Psoas muscle (tissue), 7 donors: ENCODE measurements at regions not wholly inside any gene's neighbourhood (a gene's known extent, or its start where the extent isn't known, plus 50 kb on each side); places are given as distances from the start of the nearest gene placed in this dataset.

Experiments used
- ATAC-seq, 4 donors: fragments of 200-7000 bp; cut with Tn5 transposase; one replicate each; pipeline ENCODE4 v1.9.1; 2020; ENCODE audit warnings: moderate library complexity in 3 of 4, mild to moderate bottlenecking in 2 of 4
- DNase-seq, 2 donors: peaks; one replicate each; pipeline ENCODE4 v3.0.0-alpha.2; 2020
- H3K27ac ChIP-seq: fragments of 200-600 bp; one replicate; pipeline ENCODE4 v1.8.0; 2022
- H3K27me3 ChIP-seq, 3 donors: fragments of 200-600 bp in 1 of 3; one replicate each; pipeline versions ENCODE4 v1.6.1 to v1.8.0; 2013 to 2022; ENCODE audit warnings: low read length in 2 of 3, mild to moderate bottlenecking in 2 of 3, moderate library complexity in 1 of 3; ENCODE audit not compliant: insufficient read depth in 3 of 3
- H3K36me3 ChIP-seq, 2 donors: fragments of 200-600 bp in 1 of 2; one replicate each; pipeline versions ENCODE4 v1.6.1 to v1.8.0; 2013 to 2022; ENCODE audit warnings: low read depth in 1 of 2, mild to moderate bottlenecking in 1 of 2, moderate library complexity in 1 of 2; ENCODE audit not compliant: insufficient read depth in 1 of 2
- H3K4me1 ChIP-seq: fragments of 200-600 bp; one replicate; pipeline ENCODE4 v1.8.0; 2022
- H3K4me3 ChIP-seq: fragments of 200-600 bp; one replicate; pipeline ENCODE4 v1.8.0; 2022; ENCODE audit warnings: mild to moderate bottlenecking
- H3K9me3 ChIP-seq: fragments of 200-600 bp; one replicate; pipeline ENCODE4 v1.8.0; 2022
- WGBS, 3 donors: extraction: QIAGEN DNeasy Blood & Tissue Kit; methylation state at CpG; one replicate each; pipeline versions ENCODE4 v1.1.6 to v1.1.7; 2013; 5-methylcytosine and 5-hydroxymethylcytosine counted together
- intact Hi-C, 2 donors: fragments of 100-400 bp; cut with DNase I; formaldehyde crosslinking; loops; one replicate each; pipeline versions ENCODE4 v1.11.0 to v1.14.2; 2022
- TF ChIP-seq, protein P1 (sequence below): fragments of 200-600 bp; IDR thresholded peaks from one replicate; pipeline ENCODE4 v1.8.0; 2022; ENCODE audit warnings: antibody characterized with exemption
- donor health status: healthy with polysubstance abuse.
- donor health status: DM: no; HTN: no; CAD: no; lungs with moderate emphysema.
- donor health status: Bipolar disorder and iron deficiency.
- donor health status: healthy.
- donor health status: DM: yes; HTN: yes; CAD: no.
- donor health status: DM: no; HTN: no; CAD: no.
- donor health status: DM: yes; HTN: yes; CAD: no.

DNA sequence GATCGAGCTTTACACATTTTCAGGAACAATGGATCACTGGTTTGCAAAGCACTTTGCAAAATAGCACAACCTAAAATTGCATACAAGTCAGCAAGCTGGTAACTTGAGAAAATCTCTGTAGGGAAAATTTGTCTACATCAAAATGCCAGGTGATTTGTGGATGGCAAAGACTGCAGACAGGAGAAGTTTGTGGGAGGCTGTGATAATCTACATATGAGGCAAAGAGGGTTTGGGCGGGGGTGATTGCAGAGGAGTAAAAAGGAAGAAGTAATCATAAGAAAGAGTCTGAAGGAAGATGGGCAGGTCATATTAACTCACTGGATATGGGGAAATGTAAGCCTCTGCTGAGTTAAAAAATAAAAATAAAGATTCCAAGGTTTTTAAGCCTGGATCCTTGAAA is 166.3 kb upstream of the STXBP5 start:
- no peak overlapping the region for H3K4me3 ChIP-seq
- DNase-seq, result no peak
- H3K36me3 ChIP-seq, result no peaks in the 10 kb centered on the region
- 87 to 92% (median 88%) methylated on average over 2 of the region's 2 CpGs for WGBS, 3 donors
- TF ChIP-seq, protein P1, sequence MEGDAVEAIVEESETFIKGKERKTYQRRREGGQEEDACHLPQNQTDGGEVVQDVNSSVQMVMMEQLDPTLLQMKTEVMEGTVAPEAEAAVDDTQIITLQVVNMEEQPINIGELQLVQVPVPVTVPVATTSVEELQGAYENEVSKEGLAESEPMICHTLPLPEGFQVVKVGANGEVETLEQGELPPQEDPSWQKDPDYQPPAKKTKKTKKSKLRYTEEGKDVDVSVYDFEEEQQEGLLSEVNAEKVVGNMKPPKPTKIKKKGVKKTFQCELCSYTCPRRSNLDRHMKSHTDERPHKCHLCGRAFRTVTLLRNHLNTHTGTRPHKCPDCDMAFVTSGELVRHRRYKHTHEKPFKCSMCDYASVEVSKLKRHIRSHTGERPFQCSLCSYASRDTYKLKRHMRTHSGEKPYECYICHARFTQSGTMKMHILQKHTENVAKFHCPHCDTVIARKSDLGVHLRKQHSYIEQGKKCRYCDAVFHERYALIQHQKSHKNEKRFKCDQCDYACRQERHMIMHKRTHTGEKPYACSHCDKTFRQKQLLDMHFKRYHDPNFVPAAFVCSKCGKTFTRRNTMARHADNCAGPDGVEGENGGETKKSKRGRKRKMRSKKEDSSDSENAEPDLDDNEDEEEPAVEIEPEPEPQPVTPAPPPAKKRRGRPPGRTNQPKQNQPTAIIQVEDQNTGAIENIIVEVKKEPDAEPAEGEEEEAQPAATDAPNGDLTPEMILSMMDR, result no peak
- no peak for ATAC-seq
- no peaks in the 10 kb centered on the region for H3K4me1 ChIP-seq
- H3K27me3 ChIP-seq, result no peaks in the 10 kb centered on the region
- intact Hi-C loops, result no loop called here
- no peak overlapping the region for H3K27ac ChIP-seq
- no peaks in the 10 kb centered on the region for H3K9me3 ChIP-seq

DNA sequence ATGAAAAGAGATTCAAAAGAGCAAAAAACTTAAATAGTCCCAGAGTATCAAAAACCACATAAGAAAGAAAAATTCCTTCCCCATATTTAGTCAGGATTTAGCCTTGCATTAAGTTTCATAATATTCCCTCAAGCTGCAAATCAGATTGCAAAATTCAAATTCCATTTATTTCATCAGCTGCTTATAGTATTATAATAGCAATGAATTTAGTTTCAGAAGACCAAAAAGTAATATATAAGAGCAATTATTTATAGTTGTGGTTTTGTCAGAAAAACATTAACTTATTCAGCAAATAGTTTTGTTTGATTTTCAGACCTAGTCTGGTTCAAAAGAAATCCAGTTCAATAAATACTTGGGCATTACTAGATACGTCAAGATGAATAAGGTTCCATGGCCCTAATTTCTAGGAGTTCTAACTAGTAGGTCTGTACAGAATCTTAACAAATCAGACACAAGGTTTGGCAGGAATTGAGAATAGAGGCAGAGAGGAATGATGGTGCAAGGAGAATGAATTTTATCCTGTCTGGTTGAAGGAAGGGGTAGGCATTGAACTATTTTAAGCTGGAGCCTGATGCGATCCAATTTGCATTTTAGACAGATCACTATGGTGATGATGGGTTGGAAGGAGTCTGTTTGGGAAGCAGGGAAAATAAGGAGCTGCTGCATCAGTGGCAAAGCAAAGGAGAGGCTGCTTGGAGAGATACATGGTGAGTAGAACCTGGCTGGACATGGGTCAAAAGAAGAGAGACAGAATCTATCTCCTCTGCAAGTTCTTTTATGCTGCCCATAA is 163.9 kb upstream of the STXBP5 start:
- DNase-seq (no peak), ATAC-seq (no peak)
- Histone ChIP-seq H3K27ac (no peak overlapping the region), H3K9me3 (no peaks in the 10 kb centered on the region), H3K4me3 (no peak overlapping the region), H3K27me3 (no peaks in the 10 kb centered on the region), H3K4me1 (no peaks in the 10 kb centered on the region), H3K36me3 (no peaks in the 10 kb centered on the region)
- intact Hi-C loops, result no loop called here
- TF ChIP-seq, protein P1, result no peak
- 69 to 79% (median 72%) methylated on average over 2 of the region's 2 CpGs for WGBS, 3 donors

DNA sequence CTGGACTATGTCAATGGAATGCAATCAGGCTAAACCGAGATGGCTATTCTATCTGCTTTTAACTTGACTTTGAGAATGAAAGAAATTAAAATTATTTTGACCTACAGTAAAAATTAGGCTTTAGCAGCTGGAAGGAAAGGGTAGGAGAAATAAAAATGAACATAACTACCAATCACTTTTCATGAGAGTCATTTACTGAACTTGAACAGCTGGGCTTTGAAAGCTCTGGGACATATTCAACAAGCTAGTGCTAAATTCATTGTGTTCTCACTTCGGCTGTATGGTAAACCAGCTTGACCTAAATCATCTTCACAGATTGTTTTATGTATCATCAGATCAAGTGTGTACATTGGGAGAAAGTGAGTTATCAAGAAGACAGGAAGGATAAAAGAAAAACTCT is 161.5 kb upstream of the STXBP5 start:
- Histone ChIP-seq H3K4me1 (no peaks in the 10 kb centered on the region), H3K27ac (no peak overlapping the region), H3K4me3 (no peak overlapping the region), H3K9me3 (no peaks in the 10 kb centered on the region), H3K36me3 (no peaks in the 10 kb centered on the region), H3K27me3 (no peaks in the 10 kb centered on the region)
- DNase-seq (no peak), ATAC-seq (no peak)
- TF ChIP-seq, protein P1, result no peak
- intact Hi-C loops, result no loop called here
- 70 to 80% (median 72%) methylated on average over 2 of the region's 2 CpGs for WGBS, 3 donors

DNA sequence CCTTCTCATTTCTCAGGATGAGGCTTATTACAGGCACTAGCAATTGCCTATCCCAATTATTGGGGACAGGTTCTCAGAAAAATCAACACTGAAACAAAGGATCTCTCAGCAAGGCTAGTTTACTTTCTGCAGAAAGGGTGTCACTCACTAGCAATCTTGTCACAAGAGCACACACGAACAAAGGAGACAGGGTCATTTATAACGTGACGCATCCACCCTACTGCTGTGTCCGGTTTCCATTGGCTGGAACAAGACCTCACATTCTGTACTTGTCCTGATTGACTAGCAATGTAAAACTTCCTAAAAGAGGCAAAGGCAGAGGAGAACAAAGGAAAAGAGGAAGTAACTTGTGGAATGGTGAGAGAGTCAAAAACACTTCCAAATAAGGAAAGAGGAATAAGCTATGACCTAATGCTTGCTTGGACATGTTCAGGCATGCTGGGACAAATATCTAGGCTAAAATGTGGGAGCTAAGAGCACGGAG is 160.2 kb upstream of the STXBP5 start:
- Histone ChIP-seq H3K9me3 (no peaks in the 10 kb centered on the region), H3K27me3 (no peaks in the 10 kb centered on the region), H3K4me1 (no peaks in the 10 kb centered on the region), H3K36me3 (no peaks in the 10 kb centered on the region), H3K4me3 (no peak overlapping the region), H3K27ac (no peak overlapping the region)
- ATAC-seq (no peak), DNase-seq (no peak)
- TF ChIP-seq, protein P1, result no peak
- intact Hi-C loops, result no loop called here
- 85 to 91% (median 87%) methylated on average over 5 of the region's 5 CpGs for WGBS, 3 donors
